ENCODE measurements at regions not wholly inside any gene's neighbourhood (a gene's known extent, or its start where the extent isn't known, plus 50 kb on each side); places are given as distances from the start of the nearest gene placed in this dataset.

GRCh38 chr5:175168882-175169507 lies 275.0 kb downstream of the DRD1 start:
- Histone ChIP-seq H3K4me1 (ENCODE audit: low read length) (no peaks in the 10 kb centered on the region), H3K36me3 (ENCODE audit: insufficient read depth, low read length) (no peaks in the 10 kb centered on the region), H3K27ac (ENCODE audit: low read length) (no peak overlapping the region), H3K4me2 (ENCODE audit: low read depth, low read length, poor library complexity, severe bottlenecking) (no peak overlapping the region), H3K79me2 (ENCODE audit: low read length) (no peaks in the 10 kb centered on the region), H3K4me3 (ENCODE audit: low read length) (no peak overlapping the region), H2AFZ (ENCODE audit: low read length) (no peak overlapping the region), H3K9me3 (ENCODE audit: low read length) (no peaks in the 10 kb centered on the region), H3K27me3 (ENCODE audit: low read length) (no peaks in the 10 kb centered on the region), H3K9me2 (replicated peaks; ENCODE audit: insufficient read depth, low read length) (no peaks in the 10 kb centered on the region), H4K20me1 (ENCODE audit: insufficient read depth, low read depth, low read length) (no peaks in the 10 kb centered on the region), H3K9ac (ENCODE audit: low read length) (no peak overlapping the region)
- DNase-seq = no peak

GRCh38 chr5:175166026-175166425 lies 278.0 kb downstream of the DRD1 start:
- DNase-seq = no peak
- H3K9me2 ChIP-seq (replicated peaks; ENCODE audit: insufficient read depth, low read length) = no peaks in the 10 kb centered on the region
- no peak overlapping the region for H3K9ac ChIP-seq (ENCODE audit: low read length)
- no peaks in the 10 kb centered on the region for H3K9me3 ChIP-seq (ENCODE audit: low read length)
- H3K4me1 ChIP-seq (ENCODE audit: low read length) = no peaks in the 10 kb centered on the region
- H4K20me1 ChIP-seq (ENCODE audit: insufficient read depth, low read depth, low read length) = no peaks in the 10 kb centered on the region
- H3K27ac ChIP-seq (ENCODE audit: low read length) = no peak overlapping the region
- no peak overlapping the region for H3K4me3 ChIP-seq (ENCODE audit: low read length)
- H3K27me3 ChIP-seq (ENCODE audit: low read length) = no peaks in the 10 kb centered on the region
- no peaks in the 10 kb centered on the region for H3K79me2 ChIP-seq (ENCODE audit: low read length)
- H2AFZ ChIP-seq (ENCODE audit: low read length) = no peak overlapping the region
- H3K36me3 ChIP-seq (ENCODE audit: insufficient read depth, low read length) = no peaks in the 10 kb centered on the region
- H3K4me2 ChIP-seq (ENCODE audit: low read depth, low read length, poor library complexity, severe bottlenecking) = no peak overlapping the region

- no peaks in the 10 kb centered on the region for H3K9me3 ChIP-seq (ENCODE audit: low read length)
- no peaks in the 10 kb centered on the region for H3K4me1 ChIP-seq (ENCODE audit: low read length)
- no peaks in the 10 kb centered on the region for H3K79me2 ChIP-seq (ENCODE audit: low read length)
- no peaks in the 10 kb centered on the region for H4K20me1 ChIP-seq (ENCODE audit: insufficient read depth, low read depth, low read length)
- no peak overlapping the region for H3K9ac ChIP-seq (ENCODE audit: low read length)
- no peak for DNase-seq
- H2AFZ ChIP-seq (ENCODE audit: low read length) = no peak overlapping the region
- H3K9me2 ChIP-seq (replicated peaks; ENCODE audit: insufficient read depth, low read length) = no peaks in the 10 kb centered on the region
- no peak overlapping the region for H3K4me3 ChIP-seq (ENCODE audit: low read length)
- H3K27me3 ChIP-seq (ENCODE audit: low read length) = no peaks in the 10 kb centered on the region
- no peaks in the 10 kb centered on the region for H3K36me3 ChIP-seq (ENCODE audit: insufficient read depth, low read length)
- no peak overlapping the region for H3K27ac ChIP-seq (ENCODE audit: low read length)
- no peak overlapping the region for H3K4me2 ChIP-seq (ENCODE audit: low read depth, low read length, poor library complexity, severe bottlenecking)
These were observed 280.3 kb downstream of the DRD1 start for GRCh38 chr5:175163586-175164275.

- H4K20me1 ChIP-seq (ENCODE audit: insufficient read depth, low read depth, low read length) = no peaks in the 10 kb centered on the region
- no peaks in the 10 kb centered on the region for H3K4me1 ChIP-seq (ENCODE audit: low read length)
- no peak overlapping the region for H3K9ac ChIP-seq (ENCODE audit: low read length)
- H3K9me3 ChIP-seq (ENCODE audit: low read length) = no peaks in the 10 kb centered on the region
- DNase-seq = no peak
- no peaks in the 10 kb centered on the region for H3K79me2 ChIP-seq (ENCODE audit: low read length)
- H2AFZ ChIP-seq (ENCODE audit: low read length) = no peak overlapping the region
- no peak overlapping the region for H3K27ac ChIP-seq (ENCODE audit: low read length)
- no peak overlapping the region for H3K4me3 ChIP-seq (ENCODE audit: low read length)
- no peaks in the 10 kb centered on the region for H3K27me3 ChIP-seq (ENCODE audit: low read length)
- H3K36me3 ChIP-seq (ENCODE audit: insufficient read depth, low read length) = no peaks in the 10 kb centered on the region
- no peaks in the 10 kb centered on the region for H3K9me2 ChIP-seq (replicated peaks; ENCODE audit: insufficient read depth, low read length)
- H3K4me2 ChIP-seq (ENCODE audit: low read depth, low read length, poor library complexity, severe bottlenecking) = no peak overlapping the region
These were observed 281.9 kb downstream of the DRD1 start for GRCh38 chr5:175162036-175162435.

GRCh38 chr5:175159956-175160355 lies 284.0 kb downstream of the DRD1 start:
- no peak overlapping the region for H3K9ac ChIP-seq (ENCODE audit: low read length)
- H3K4me1 ChIP-seq (ENCODE audit: low read length) = no peaks in the 10 kb centered on the region
- no peak for DNase-seq
- H3K9me3 ChIP-seq (ENCODE audit: low read length) = no peaks in the 10 kb centered on the region
- no peak overlapping the region for H3K4me2 ChIP-seq (ENCODE audit: low read depth, low read length, poor library complexity, severe bottlenecking)
- no peak overlapping the region for H2AFZ ChIP-seq (ENCODE audit: low read length)
- no peaks in the 10 kb centered on the region for H3K27me3 ChIP-seq (ENCODE audit: low read length)
- no peaks in the 10 kb centered on the region for H3K79me2 ChIP-seq (ENCODE audit: low read length)
- no peaks in the 10 kb centered on the region for H3K36me3 ChIP-seq (ENCODE audit: insufficient read depth, low read length)
- H3K9me2 ChIP-seq (replicated peaks; ENCODE audit: insufficient read depth, low read length) = no peaks in the 10 kb centered on the region
- H3K27ac ChIP-seq (ENCODE audit: low read length) = no peak overlapping the region
- H3K4me3 ChIP-seq (ENCODE audit: low read length) = no peak overlapping the region
- no peaks in the 10 kb centered on the region for H4K20me1 ChIP-seq (ENCODE audit: insufficient read depth, low read depth, low read length)

- no peak for DNase-seq
- Histone ChIP-seq H3K36me3 (ENCODE audit: insufficient read depth, low read length) (no peaks in the 10 kb centered on the region), H4K20me1 (ENCODE audit: insufficient read depth, low read depth, low read length) (no peaks in the 10 kb centered on the region), H3K27me3 (ENCODE audit: low read length) (no peaks in the 10 kb centered on the region), H3K4me3 (ENCODE audit: low read length) (no peak overlapping the region), H3K4me1 (ENCODE audit: low read length) (no peaks in the 10 kb centered on the region), H3K79me2 (ENCODE audit: low read length) (no peaks in the 10 kb centered on the region), H3K27ac (ENCODE audit: low read length) (no peak overlapping the region), H3K4me2 (ENCODE audit: low read depth, low read length, poor library complexity, severe bottlenecking) (no peak overlapping the region), H3K9ac (ENCODE audit: low read length) (no peak overlapping the region), H3K9me3 (ENCODE audit: low read length) (peaks cover 3% of the 10 kb centered on the region), H2AFZ (ENCODE audit: low read length) (no peak overlapping the region), H3K9me2 (replicated peaks; ENCODE audit: insufficient read depth, low read length) (no peaks in the 10 kb centered on the region)
These were observed 295.3 kb downstream of the DRD1 start for GRCh38 chr5:175148636-175149172.

GRCh38 chr5:175146733-175147132 lies 297.2 kb downstream of the DRD1 start:
- Histone ChIP-seq H3K4me1 (ENCODE audit: low read length) (no peaks in the 10 kb centered on the region), H3K9me3 (ENCODE audit: low read length) (peaks cover 3% of the 10 kb centered on the region), H3K4me3 (ENCODE audit: low read length) (no peak overlapping the region), H3K79me2 (ENCODE audit: low read length) (no peaks in the 10 kb centered on the region), H3K9me2 (replicated peaks; ENCODE audit: insufficient read depth, low read length) (no peaks in the 10 kb centered on the region; the same call in 1 of the 2 replicates), H3K27me3 (ENCODE audit: low read length) (no peaks in the 10 kb centered on the region), H3K4me2 (ENCODE audit: low read depth, low read length, poor library complexity, severe bottlenecking) (no peak overlapping the region), H3K36me3 (ENCODE audit: insufficient read depth, low read length) (no peaks in the 10 kb centered on the region), H4K20me1 (ENCODE audit: insufficient read depth, low read depth, low read length) (no peaks in the 10 kb centered on the region), H3K9ac (ENCODE audit: low read length) (no peak overlapping the region), H3K27ac (ENCODE audit: low read length) (no peak overlapping the region), H2AFZ (ENCODE audit: low read length) (no peak overlapping the region)
- DNase-seq = no peak

GRCh38 chr5:175141421-175141820 lies 302.6 kb downstream of the DRD1 start:
- Histone ChIP-seq H3K9ac (ENCODE audit: low read length) (no peak overlapping the region), H2AFZ (ENCODE audit: low read length) (no peak overlapping the region), H3K36me3 (ENCODE audit: insufficient read depth, low read length) (no peaks in the 10 kb centered on the region), H3K9me2 (replicated peaks; ENCODE audit: insufficient read depth, low read length) (no peaks in the 10 kb centered on the region; the same call in none of the 2 replicates), H3K4me3 (ENCODE audit: low read length) (no peak overlapping the region), H3K4me1 (ENCODE audit: low read length) (no peaks in the 10 kb centered on the region), H4K20me1 (ENCODE audit: insufficient read depth, low read depth, low read length) (no peaks in the 10 kb centered on the region), H3K4me2 (ENCODE audit: low read depth, low read length, poor library complexity, severe bottlenecking) (no peak overlapping the region), H3K27ac (ENCODE audit: low read length) (no peak overlapping the region), H3K27me3 (ENCODE audit: low read length) (no peaks in the 10 kb centered on the region), H3K9me3 (ENCODE audit: low read length) (0 out of 2 replicates have a peak, but pooled peaks cover 8% of the 10 kb centered on the region), H3K79me2 (ENCODE audit: low read length) (no peaks in the 10 kb centered on the region)
- no peak for DNase-seq
